GM21825 (cell line): ENCODE measurements at regions not wholly inside any gene's neighbourhood (a gene's known extent, or its start where the extent isn't known, plus 50 kb on each side); places are given as distances from the start of the nearest gene placed in this dataset.

Source experiments
- ATAC-seq: cut with Tn5 transposase; IDR thresholded peaks from one replicate; pipeline ENCODE4 v1.9.1; 2021; ENCODE audit warnings: mild to moderate bottlenecking, moderate library complexity; ENCODE audit not compliant: unreplicated experiment

DNA sequence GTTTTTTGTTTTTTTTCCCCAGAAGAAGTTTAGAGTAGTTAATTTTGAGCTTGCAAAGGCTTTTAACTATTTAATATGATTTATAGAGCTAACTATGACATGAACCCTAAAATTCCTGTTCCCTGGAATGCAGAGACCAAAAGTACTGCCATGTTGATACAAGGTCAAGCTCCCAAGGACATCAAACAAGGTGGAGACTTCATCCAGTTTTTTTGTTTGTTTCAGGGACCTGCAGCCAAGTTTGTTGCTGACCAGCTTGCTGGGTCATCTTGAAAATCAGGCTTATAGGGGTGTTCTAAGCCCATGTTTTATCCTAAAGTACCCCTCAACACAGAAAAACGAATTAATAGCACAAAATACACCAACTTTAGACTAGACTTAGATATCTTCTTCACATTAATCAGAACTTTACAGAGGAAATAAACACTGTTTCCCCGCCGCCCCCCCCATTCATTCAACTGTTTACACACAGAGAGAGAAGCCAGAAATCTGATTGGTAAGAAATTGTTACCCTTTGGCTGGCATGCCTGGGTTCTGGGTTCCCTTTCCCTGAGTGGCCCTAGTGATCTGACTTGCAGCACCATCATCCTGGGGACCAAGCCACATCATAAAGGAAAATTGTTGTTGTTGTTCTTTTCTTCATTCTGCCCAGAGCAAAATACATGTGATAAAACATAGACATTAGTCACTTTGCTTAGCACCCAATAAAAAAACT is 860.5 kb downstream of the CCSER2 start:
- no peak for ATAC-seq

DNA sequence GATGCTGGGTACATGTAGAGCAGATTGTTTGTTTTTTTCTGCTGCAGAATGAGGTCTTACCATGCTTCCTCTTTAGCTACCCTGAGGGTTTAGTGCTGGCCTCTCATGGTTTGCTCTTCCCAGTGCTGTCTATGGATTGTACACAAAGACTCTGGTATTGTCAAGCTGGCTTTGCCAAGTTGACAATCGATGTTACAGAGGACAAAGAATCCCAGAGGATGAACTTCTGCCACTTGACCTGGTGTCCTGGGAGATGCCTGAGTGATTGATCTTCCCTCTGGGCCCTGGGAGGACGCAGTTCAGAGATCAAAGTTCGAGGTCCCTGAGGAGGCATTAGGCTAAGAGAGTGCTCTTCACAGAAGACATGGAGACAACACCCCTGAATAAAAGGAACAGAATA is 865.4 kb downstream of the CCSER2 start:
- no peak for ATAC-seq

DNA sequence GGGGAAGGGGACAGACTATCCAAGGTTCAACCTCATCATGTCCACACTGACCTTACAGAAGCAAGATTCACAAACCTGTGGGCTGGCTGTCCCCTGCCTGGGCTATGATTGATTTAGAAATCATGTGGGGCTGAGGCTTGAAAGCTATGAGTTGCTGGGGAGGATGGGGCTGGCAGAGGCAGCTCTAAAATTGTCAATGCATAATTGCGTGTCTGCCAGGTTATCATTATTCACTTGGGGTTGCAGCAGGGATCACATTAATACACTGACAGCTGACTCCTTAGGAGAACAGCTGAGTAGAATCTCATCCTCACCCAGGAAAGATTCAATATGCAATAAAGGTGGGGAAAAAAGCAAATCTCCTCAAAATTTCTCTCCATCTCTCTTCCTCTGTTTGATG is 866.3 kb downstream of the CCSER2 start:
- no peak for ATAC-seq

DNA sequence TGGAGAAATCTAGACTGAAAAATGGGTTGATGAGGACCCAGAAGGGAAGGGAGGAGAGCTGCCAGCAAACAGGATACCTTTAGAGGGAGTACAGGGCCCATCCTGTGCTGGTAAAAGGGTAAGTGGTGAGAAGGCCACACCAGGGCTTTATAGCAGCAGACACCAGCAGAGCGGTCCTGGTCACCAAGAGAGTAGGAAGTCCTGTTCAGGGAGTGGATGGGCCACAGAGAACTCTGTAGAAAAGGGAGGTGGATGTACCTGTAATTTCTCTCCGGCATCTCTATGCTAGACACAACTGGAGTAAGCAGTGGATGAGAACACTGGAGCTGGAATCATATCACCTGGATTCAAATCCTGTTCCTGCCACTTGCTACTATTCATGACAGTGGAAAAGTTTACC is 867.2 kb downstream of the CCSER2 start:
- no peak for ATAC-seq

DNA sequence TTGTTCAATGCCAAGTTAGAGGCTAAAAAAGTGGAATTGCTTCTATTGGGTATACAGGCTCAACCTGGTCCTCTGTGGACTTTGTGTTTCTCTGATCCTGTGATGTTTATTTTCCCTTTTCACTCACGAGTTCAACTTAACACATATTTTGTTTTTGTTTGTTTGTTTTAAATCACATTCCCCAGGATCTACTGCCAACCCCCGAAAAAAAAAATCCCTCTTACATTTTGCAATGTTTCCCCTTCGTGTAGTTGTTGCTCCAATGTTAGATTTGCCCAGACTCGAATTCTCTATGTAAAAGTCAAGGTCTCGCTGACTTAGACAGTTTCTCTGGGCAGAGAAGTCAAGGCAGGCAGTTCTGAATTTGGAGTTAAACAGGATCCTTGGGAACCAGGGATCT is 876.4 kb downstream of the CCSER2 start:
- ATAC-seq, result no peak

DNA sequence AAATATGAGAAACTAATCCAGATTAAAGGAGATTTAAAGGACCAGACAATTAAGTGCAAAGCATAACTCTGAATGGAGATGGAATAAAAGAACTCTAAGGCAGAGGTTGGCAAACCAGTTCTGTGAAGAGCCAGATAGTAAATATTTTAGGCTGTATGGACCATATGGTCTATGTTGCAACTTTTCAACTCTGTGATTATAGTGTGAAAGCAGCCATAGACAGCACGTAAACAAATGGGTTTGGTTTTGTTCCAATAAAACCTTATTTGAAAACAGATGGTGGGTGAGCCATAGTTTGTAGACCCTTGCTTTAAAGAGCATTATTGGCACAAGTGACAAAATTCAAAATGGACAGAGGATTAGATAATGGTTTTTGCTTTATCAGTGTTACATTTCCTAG is 884.1 kb downstream of the CCSER2 start:
- ATAC-seq, result no peak

DNA sequence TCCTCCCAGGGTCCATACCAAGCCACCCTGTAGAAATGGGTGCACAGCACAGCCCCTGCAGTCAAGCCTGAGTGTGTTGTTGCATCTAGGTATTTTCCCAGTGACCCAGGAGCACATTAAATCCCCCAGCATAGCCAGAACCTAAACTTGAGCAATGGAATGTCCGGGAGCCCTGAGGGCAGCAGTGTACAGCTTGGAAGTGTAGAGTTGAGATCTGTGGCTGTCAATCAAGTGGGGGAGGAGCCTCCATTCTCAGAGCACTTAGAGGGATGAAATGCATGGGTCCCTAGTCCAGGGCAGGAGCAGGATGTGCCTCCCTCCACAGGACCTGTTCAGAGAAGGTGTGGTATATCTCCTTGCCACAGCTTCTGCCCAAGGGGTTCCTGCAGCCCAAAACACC is 885.1 kb downstream of the CCSER2 start:
- no peak for ATAC-seq

DNA sequence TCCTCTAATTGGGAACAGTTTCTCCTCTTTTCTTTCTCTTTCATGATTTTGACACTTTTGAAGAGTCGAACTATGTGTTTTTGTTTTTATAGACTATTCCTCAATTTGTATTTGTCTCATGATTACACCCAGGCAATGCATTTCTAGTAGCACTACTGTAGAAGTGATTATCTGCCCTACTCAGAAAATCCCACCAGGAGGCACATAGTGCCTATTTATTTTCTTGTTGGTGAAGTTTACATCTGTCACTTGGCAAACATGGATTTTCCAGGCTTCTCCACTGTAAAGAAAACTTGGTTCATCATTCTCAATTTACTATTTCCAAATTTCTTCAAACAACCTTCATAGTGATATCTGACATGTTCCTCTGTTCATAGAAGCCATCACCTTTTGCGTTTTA is 893.9 kb downstream of the CCSER2 start:
- ATAC-seq, result no peak

DNA sequence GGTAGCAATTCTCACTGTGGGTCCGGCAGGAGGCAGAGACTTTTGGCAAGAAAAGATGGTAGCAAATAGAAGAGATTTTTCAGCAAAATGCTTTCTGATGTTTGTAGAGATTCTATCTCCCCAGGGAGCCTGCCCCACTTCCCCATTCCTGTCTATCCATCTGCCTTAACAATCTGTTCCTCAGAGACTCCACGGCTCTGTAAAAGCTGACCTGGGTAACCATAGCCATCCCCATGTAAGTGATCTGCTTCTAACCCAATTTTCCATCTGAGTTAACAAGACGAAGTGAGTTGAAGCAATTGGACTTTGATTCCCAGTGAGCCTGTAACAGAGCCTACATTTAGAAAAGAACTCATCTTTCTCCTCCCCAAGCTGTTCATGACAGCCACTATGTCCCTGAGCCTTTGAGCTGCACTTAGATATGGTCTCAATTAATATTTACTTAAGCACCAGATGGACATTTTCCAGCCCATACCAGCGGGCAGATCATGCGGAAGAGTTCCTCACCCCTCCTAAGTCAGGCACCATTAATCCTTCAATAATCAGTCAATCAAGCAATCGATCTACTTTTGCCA is 896.1 kb downstream of the CCSER2 start:
- no peak for ATAC-seq

DNA sequence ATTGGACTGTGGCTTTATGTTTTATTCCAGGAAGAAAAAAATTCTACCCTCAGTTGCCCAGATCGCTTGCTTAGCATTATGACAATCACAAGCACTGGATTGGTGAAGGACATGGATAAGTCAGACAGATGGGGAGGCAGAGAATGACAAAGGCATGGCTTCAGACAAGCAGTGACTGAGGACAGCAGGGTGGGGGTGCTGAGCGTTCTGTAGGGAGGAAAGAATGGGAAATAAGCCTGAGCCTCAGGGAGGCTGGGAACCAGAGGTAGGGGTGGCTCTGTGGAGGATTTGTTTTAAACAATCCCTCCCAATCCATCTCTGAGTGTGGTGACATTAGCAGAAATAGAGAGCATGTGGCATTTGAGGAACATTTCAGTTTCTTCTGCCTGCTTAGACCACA is 896.9 kb downstream of the CCSER2 start:
- no peak for ATAC-seq

DNA sequence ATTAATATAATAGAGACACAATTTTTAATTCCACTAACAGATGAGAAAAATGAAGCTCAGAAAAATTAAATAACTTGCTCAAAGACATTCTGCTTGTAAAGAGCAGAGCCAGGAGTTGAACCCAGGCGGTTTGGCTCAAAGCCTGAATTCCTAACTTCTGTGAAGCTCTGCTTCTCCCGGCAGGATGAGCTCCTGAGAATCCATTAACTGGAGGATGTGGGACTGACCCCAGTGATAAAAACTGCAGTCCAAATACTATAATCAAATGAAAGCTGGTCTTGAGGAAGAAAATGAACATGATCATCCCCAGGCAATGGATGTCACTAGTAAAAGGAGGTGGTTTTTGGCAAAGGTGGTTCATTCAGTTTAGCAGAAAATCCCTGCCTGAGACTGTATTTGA is 898.2 kb downstream of the CCSER2 start:
- no peak for ATAC-seq

DNA sequence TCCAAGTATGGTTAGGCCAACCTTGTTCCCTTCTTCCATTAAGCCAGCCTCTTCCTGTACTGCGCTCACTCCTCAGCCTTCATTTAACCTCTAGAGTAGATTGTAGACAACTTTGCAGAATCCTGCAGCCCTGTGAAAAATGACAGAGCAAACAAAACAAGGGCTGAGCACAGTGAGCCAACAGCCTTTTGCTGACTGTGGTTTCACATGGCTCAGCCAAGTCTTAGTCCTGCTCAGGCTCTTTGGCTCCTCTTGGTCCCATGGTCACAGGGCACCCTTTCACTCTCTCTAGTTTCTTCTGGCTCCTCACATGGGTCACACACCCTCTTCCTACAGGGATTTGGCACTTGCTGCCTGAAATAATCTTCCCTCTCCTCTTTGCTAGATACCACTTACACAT is 900.3 kb downstream of the CCSER2 start:
- no peak for ATAC-seq

DNA sequence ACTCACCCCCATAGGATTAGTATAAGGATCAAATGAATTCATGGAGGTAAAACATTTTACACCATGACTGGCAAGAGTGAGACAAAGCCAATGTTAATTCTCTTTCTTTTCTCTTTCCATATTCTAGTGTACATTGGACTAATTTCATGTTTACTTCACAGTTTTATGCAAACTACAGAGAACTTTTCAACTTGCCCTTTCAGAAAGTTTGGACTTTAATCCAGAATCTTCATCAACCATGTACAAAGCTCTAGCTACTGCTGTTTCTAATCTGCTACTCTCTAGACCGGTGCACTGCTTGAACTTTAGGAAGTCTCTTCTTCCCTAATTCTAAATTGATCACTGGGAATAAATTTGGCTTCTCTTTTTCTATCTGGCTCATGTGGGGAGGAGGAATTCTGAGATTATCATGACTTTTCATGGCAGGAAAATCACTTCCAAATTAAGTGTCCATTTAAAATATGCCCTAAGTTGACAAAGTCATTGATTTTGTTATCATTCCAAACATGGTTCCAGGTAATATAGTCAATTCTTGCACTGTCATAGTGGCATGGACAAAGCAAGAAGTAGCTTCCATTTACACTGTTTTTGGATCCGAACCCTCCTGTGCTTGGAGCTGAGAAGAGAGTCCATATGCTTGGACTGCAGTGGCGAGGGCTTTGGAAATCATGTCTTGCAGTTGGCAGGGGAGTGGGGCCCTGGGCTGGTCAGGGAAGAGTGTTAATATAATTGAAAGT is 903.3 kb downstream of the CCSER2 start:
- no peak for ATAC-seq

DNA sequence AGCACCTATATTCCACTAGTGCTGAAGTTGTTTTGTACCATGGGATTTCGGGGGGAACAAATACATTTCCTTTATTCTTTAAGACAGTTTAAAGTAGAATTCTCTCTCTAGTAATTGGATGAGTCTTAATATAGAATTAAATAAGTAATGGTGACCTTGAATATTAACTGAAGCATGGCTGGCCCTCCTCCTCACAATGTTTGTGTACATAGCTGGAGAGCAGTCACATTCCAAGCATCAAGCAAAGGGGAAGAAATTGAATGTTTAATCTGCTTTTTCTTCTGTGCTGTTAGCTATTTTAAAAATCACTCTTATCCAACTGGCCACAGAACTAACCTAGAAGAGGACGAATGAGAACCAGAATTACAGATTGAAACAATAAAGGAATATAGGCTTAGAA is 906.9 kb downstream of the CCSER2 start:
- ATAC-seq, result no peak

DNA sequence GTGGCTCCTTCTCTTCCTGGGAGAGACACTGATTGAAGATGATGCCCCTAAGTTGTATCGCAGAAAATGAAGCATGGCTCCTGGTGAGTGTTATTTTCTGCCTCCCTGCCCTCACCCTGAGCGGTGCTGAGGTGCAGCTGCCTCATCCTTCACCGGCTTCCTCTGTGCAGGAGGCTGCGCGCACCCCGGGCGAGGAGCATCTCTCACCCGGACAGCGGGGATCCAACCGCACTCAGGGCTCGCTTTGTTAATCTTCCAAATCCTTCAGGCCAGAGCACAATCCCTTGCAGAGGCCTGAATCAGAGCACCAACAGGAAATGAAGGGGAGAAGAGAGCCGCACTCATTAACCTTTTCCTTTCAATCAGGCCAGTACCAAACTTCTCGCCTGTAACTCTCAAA is 910.3 kb downstream of the CCSER2 start:
- ATAC-seq, result no peak

DNA sequence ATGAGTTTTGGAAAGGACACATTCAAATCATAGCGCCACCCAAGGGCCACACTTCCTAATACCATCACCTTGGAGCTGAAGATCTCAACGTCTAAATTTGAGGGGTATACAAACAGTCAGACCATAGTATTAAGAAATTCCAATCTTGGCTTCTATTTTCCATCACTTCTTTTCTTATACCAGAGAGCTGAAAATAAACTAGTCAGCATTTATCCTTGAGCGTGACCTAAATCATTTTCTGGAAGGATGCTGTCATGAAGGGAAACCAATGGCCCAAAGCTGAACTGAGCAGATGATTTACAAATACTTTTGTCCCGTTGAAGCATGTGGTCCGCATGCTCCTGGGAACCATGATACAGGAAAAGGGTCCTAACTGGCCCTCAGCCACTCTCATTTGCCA is 921.9 kb downstream of the CCSER2 start:
- no peak for ATAC-seq

DNA sequence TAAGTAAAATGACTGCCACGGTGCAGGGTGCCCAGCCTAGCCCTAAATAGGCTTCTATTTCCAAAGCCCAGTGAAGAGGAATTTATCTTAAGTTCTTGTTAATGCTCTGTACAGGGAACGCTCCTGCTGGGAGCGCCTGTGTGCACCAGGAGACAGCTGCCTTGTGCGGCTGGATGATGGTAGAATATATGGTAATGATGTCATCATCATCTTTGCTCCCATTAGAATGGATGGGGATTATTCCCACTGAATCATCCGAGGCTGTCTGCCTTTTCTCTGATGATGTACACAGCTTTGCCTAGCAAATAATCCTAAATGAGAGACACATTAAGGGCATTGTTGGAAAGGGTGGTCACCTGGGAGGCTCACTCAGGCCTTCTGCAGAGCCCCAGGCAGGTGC is 928.1 kb downstream of the CCSER2 start:
- ATAC-seq, result no peak

DNA sequence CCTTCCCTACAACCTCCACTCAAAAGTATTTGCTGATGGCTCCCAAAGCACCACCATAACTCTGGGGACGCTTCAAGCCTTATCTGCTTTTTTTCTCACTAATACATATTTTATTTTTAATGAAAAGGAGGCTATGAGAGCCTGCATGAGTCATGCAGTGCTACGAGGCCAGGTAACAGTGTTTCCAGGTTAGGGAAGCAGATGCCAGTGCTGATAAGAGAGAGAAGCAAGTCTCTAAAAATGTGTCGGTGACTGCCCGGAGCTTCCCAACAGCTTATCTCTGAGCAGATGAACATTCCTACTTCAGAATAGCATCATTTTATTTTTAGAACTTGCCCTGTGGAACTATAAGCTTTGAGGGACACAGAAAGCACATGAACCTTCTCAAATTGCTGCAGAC is 931.5 kb downstream of the CCSER2 start:
- ATAC-seq, result no peak

DNA sequence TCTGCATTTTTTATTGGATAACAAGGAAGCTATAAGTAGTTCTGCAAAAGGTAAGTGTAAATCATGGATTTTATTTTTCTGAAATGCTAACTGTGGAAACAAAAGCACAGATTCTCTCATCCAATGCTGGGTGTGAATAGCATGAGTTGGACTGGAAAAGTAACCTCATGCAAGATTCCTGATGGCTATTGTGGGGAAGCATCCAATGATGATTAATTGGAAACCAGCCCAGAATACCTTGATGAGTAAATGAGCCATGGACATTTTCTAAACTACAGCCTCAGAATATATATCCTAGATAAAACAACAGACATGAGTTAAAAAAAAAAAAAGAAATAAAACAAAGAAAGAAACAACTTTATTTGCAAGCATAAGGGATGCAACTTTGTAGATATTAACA is 934.6 kb downstream of the CCSER2 start:
- no peak for ATAC-seq

DNA sequence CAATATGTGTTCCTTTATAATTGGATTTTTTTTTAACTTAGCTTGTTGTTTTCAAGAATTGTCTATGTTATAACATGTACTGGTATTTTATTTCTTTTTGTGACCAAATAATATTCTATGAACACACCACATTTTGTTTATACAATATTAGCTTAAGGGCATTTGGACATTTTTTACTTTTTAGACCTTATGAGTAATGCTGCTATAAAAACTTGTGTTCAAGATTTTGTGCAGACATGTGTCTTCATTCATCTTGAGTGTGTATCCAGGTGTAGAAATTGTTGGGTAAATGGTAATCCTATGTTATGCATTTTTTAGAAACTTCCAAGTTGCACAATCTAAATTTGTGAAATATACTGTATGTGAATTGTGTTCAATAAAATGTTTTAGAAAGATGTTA is 936.7 kb downstream of the CCSER2 start:
- no peak for ATAC-seq

DNA sequence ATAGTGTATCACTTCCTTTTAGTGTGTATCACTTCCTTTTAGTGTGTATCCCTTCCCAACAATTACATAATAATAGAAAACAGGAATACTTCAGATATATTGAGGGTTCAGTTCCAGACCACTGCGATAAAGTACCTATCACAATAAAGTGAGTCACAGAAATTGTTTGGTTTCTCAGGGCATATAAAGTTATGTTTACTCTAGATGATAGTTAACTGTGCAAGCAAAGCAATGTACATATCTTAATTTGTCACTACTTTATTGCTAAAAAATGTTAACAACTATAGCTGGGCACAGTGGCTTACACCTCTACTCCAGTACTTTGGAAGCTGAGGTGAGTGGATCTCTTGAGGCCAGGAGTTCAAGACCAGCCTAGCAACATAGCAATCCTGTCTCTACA is 938.4 kb downstream of the CCSER2 start:
- no peak for ATAC-seq

DNA sequence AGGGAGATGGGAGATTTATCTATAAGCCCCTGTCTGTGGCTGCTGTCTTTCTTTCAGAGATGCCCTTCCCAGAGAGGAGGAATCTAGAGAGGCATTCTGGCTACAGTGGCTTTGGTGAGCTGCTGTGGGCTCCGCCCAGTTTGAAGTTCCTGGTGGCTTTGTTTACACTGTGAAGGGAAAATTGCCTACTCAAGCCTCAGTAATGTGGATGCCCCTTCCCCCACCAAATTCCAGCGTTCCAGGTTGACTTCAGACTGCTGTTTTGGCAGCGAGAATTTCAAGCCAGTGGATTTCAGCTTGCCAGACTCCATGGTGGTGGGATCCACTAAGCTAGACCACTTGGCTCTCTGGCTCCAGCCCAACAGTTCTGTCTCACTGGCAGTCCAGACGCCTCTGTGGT is 951.6 kb downstream of the CCSER2 start:
- no peak for ATAC-seq
